ENCODE measurements at regions not wholly inside any gene's neighbourhood (a gene's known extent, or its start where the extent isn't known, plus 50 kb on each side); places are given as distances from the start of the nearest gene placed in this dataset.
"Not testable (repeated sequence)": the region's sequence is repeated elsewhere in the genome, so short reads cannot be mapped to it uniquely, and the experiment has no call there.

GRCh38 chr9:67284299-67284698 lies 291.9 kb upstream of the SPATA31A3 start:
- H3K4me3 ChIP-seq (ENCODE audit: low read depth, low read length, poor library complexity, severe bottlenecking); intact Hi-C loops (cut with micrococcal nuclease; ENCODE audit: unreplicated experiment); H3K27ac ChIP-seq (ENCODE audit: low read depth, low read length, poor library complexity, severe bottlenecking); H3K9me3 ChIP-seq (ENCODE audit: low read depth, low read length, poor library complexity, severe bottlenecking); POLR2A ChIA-PET (ENCODE audit: low non-redundant PET); CTCF ChIA-PET; H3K36me3 ChIP-seq (ENCODE audit: insufficient read depth, low read length, poor library complexity, severe bottlenecking); H3K4me1 ChIP-seq (ENCODE audit: insufficient read depth, low read length, poor library complexity, severe bottlenecking); DNase-seq (ENCODE audit: low spot score); BruUV-seq (replicated peaks); H3K27me3 ChIP-seq (replicated peaks; ENCODE audit: insufficient read depth, low read depth, low read length, poor library complexity): not testable (repeated sequence)

GRCh38 chr9:67281574-67281973 lies 289.2 kb upstream of the SPATA31A3 start:
- H3K27ac ChIP-seq (ENCODE audit: low read depth, low read length, poor library complexity, severe bottlenecking); H3K36me3 ChIP-seq (ENCODE audit: insufficient read depth, low read length, poor library complexity, severe bottlenecking); DNase-seq (ENCODE audit: low spot score); H3K9me3 ChIP-seq (ENCODE audit: low read depth, low read length, poor library complexity, severe bottlenecking); POLR2A ChIA-PET (ENCODE audit: low non-redundant PET); intact Hi-C loops (cut with micrococcal nuclease; ENCODE audit: unreplicated experiment); BruUV-seq (replicated peaks); H3K27me3 ChIP-seq (replicated peaks; ENCODE audit: insufficient read depth, low read depth, low read length, poor library complexity); CTCF ChIA-PET; H3K4me1 ChIP-seq (ENCODE audit: insufficient read depth, low read length, poor library complexity, severe bottlenecking); H3K4me3 ChIP-seq (ENCODE audit: low read depth, low read length, poor library complexity, severe bottlenecking): not testable (repeated sequence)

GRCh38 chr9:67269692-67270091 lies 277.3 kb upstream of the SPATA31A3 start:
- POLR2A ChIA-PET (ENCODE audit: low non-redundant PET); H3K27ac ChIP-seq (ENCODE audit: low read depth, low read length, poor library complexity, severe bottlenecking); H3K4me3 ChIP-seq (ENCODE audit: low read depth, low read length, poor library complexity, severe bottlenecking); DNase-seq (ENCODE audit: low spot score); H3K4me1 ChIP-seq (ENCODE audit: insufficient read depth, low read length, poor library complexity, severe bottlenecking); H3K36me3 ChIP-seq (ENCODE audit: insufficient read depth, low read length, poor library complexity, severe bottlenecking); CTCF ChIA-PET; intact Hi-C loops (cut with micrococcal nuclease; ENCODE audit: unreplicated experiment); H3K27me3 ChIP-seq (replicated peaks; ENCODE audit: insufficient read depth, low read depth, low read length, poor library complexity); BruUV-seq (replicated peaks); H3K9me3 ChIP-seq (ENCODE audit: low read depth, low read length, poor library complexity, severe bottlenecking): not testable (repeated sequence)

- CTCF ChIA-PET; H3K4me1 ChIP-seq (ENCODE audit: insufficient read depth, low read length, poor library complexity, severe bottlenecking); H3K27me3 ChIP-seq (replicated peaks; ENCODE audit: insufficient read depth, low read depth, low read length, poor library complexity); H3K36me3 ChIP-seq (ENCODE audit: insufficient read depth, low read length, poor library complexity, severe bottlenecking); H3K9me3 ChIP-seq (ENCODE audit: low read depth, low read length, poor library complexity, severe bottlenecking); BruUV-seq (replicated peaks); H3K4me3 ChIP-seq (ENCODE audit: low read depth, low read length, poor library complexity, severe bottlenecking); intact Hi-C loops (cut with micrococcal nuclease; ENCODE audit: unreplicated experiment); H3K27ac ChIP-seq (ENCODE audit: low read depth, low read length, poor library complexity, severe bottlenecking); POLR2A ChIA-PET (ENCODE audit: low non-redundant PET); DNase-seq (ENCODE audit: low spot score): not testable (repeated sequence)
Measured at GRCh38 chr9:67257894-67258293, 265.5 kb upstream of the SPATA31A3 start.

- H3K4me1 ChIP-seq (ENCODE audit: insufficient read depth, low read length, poor library complexity, severe bottlenecking); H3K27me3 ChIP-seq (replicated peaks; ENCODE audit: insufficient read depth, low read depth, low read length, poor library complexity); intact Hi-C loops (cut with micrococcal nuclease; ENCODE audit: unreplicated experiment); CTCF ChIA-PET; H3K36me3 ChIP-seq (ENCODE audit: insufficient read depth, low read length, poor library complexity, severe bottlenecking); POLR2A ChIA-PET (ENCODE audit: low non-redundant PET); H3K27ac ChIP-seq (ENCODE audit: low read depth, low read length, poor library complexity, severe bottlenecking); BruUV-seq (replicated peaks); DNase-seq (ENCODE audit: low spot score); H3K9me3 ChIP-seq (ENCODE audit: low read depth, low read length, poor library complexity, severe bottlenecking); H3K4me3 ChIP-seq (ENCODE audit: low read depth, low read length, poor library complexity, severe bottlenecking): not testable (repeated sequence)
Measured at GRCh38 chr9:67248967-67249366, 256.6 kb upstream of the SPATA31A3 start.

- BruUV-seq (replicated peaks); H3K27ac ChIP-seq (ENCODE audit: low read depth, low read length, poor library complexity, severe bottlenecking); H3K36me3 ChIP-seq (ENCODE audit: insufficient read depth, low read length, poor library complexity, severe bottlenecking); POLR2A ChIA-PET (ENCODE audit: low non-redundant PET); CTCF ChIA-PET; H3K4me1 ChIP-seq (ENCODE audit: insufficient read depth, low read length, poor library complexity, severe bottlenecking); H3K4me3 ChIP-seq (ENCODE audit: low read depth, low read length, poor library complexity, severe bottlenecking); H3K9me3 ChIP-seq (ENCODE audit: low read depth, low read length, poor library complexity, severe bottlenecking); DNase-seq (ENCODE audit: low spot score); H3K27me3 ChIP-seq (replicated peaks; ENCODE audit: insufficient read depth, low read depth, low read length, poor library complexity); intact Hi-C loops (cut with micrococcal nuclease; ENCODE audit: unreplicated experiment): not testable (repeated sequence)
Measured at GRCh38 chr9:67212073-67212472, 219.7 kb upstream of the SPATA31A3 start.

GRCh38 chr9:67210842-67211241 lies 218.5 kb upstream of the SPATA31A3 start:
- H3K27me3 ChIP-seq (replicated peaks; ENCODE audit: insufficient read depth, low read depth, low read length, poor library complexity); intact Hi-C loops (cut with micrococcal nuclease; ENCODE audit: unreplicated experiment); H3K9me3 ChIP-seq (ENCODE audit: low read depth, low read length, poor library complexity, severe bottlenecking); H3K4me1 ChIP-seq (ENCODE audit: insufficient read depth, low read length, poor library complexity, severe bottlenecking); CTCF ChIA-PET; BruUV-seq (replicated peaks); DNase-seq (ENCODE audit: low spot score); H3K36me3 ChIP-seq (ENCODE audit: insufficient read depth, low read length, poor library complexity, severe bottlenecking); H3K4me3 ChIP-seq (ENCODE audit: low read depth, low read length, poor library complexity, severe bottlenecking); POLR2A ChIA-PET (ENCODE audit: low non-redundant PET); H3K27ac ChIP-seq (ENCODE audit: low read depth, low read length, poor library complexity, severe bottlenecking): not testable (repeated sequence)

GRCh38 chr9:67208831-67209437 lies 216.6 kb upstream of the SPATA31A3 start:
- H3K4me3 ChIP-seq (ENCODE audit: low read depth, low read length, poor library complexity, severe bottlenecking); BruUV-seq (replicated peaks); H3K27me3 ChIP-seq (replicated peaks; ENCODE audit: insufficient read depth, low read depth, low read length, poor library complexity); CTCF ChIA-PET; H3K9me3 ChIP-seq (ENCODE audit: low read depth, low read length, poor library complexity, severe bottlenecking); intact Hi-C loops (cut with micrococcal nuclease; ENCODE audit: unreplicated experiment); H3K4me1 ChIP-seq (ENCODE audit: insufficient read depth, low read length, poor library complexity, severe bottlenecking); H3K36me3 ChIP-seq (ENCODE audit: insufficient read depth, low read length, poor library complexity, severe bottlenecking); H3K27ac ChIP-seq (ENCODE audit: low read depth, low read length, poor library complexity, severe bottlenecking); DNase-seq (ENCODE audit: low spot score); POLR2A ChIA-PET (ENCODE audit: low non-redundant PET): not testable (repeated sequence)

Data from A673 (cell line).